PC-9 (cell line): ENCODE measurements at regions not wholly inside any gene's neighbourhood (a gene's known extent, or its start where the extent isn't known, plus 50 kb on each side); places are given as distances from the start of the nearest gene placed in this dataset.

Experiments used
- BruUV-seq: library from RNA; stranded (reverse); fragments of 400-500 nt; replicated peaks from 2 replicates; lab custom pipeline; 2021; lab: Mats Ljungman, UMichigan
- CTCF ChIA-PET: fragments of 300-600 bp; sonication (Branson Sonifier 250); formaldehyde crosslinking; loops from one replicate; lab custom pipeline; 2022; ENCODE audit warnings: antibody characterized with exemption; lab: Charles Lee
- POLR2A ChIA-PET: fragments of 300-600 bp; sonication (Branson Sonifier 250); formaldehyde crosslinking; loops from one replicate; lab custom pipeline; 2022; ENCODE audit warnings: antibody characterized with exemption; ENCODE audit not compliant: unreplicated experiment; lab: Charles Lee
- DNase-seq, 2 experiments: peaks; one replicate each; pipeline versions ENCODE4 v3.0.0 to v3.0.0-alpha.2; 2015 to 2022; ENCODE audit warnings: mixed read lengths in 1 of 2
- H2AFZ ChIP-seq: fragments of 200-600 bp; sonication (generic); 2 replicates; pipeline ENCODE4 v1.8.1; 2017; ENCODE audit warnings: antibody characterized with exemption
- H3F3A ChIP-seq: fragments of 200-600 bp; sonication (generic); 2 replicates; pipeline ENCODE4 v1.8.1; 2017; ENCODE audit warnings: antibody characterized with exemption, mild to moderate bottlenecking, low read depth; ENCODE audit not compliant: insufficient read depth
- H3K27ac ChIP-seq: fragments of 200-600 bp; sonication (generic); 2 replicates; pipeline ENCODE4 v1.6.1; 2016; ENCODE audit warnings: mixed run types
- H3K27me3 ChIP-seq: fragments of 200-600 bp; sonication (generic); 2 replicates; pipeline ENCODE4 v1.6.1; 2016; ENCODE audit warnings: low read depth, mixed run types; ENCODE audit not compliant: insufficient read depth
- H3K36me3 ChIP-seq: fragments of 200-600 bp; sonication (generic); 2 replicates; pipeline ENCODE4 v1.6.1; 2016; ENCODE audit warnings: low read depth, mixed run types
- H3K4me1 ChIP-seq: fragments of 200-600 bp; sonication (generic); replicated peaks from 2 replicates; pipeline ENCODE4 v1.6.1; 2016; ENCODE audit warnings: mixed run types; ENCODE audit not compliant: insufficient read depth
- H3K4me2 ChIP-seq: fragments of 200-600 bp; sonication (generic); 2 replicates; pipeline ENCODE4 v1.6.1; 2017; ENCODE audit warnings: mixed run types
- H3K4me3 ChIP-seq: fragments of 200-600 bp; sonication (generic); 2 replicates; pipeline ENCODE4 v1.6.1; 2016; ENCODE audit warnings: mixed run types
- H3K79me2 ChIP-seq: fragments of 200-600 bp; sonication (generic); 2 replicates; pipeline ENCODE4 v1.6.1; 2017; ENCODE audit warnings: low read depth, mixed run types
- H3K9me2 ChIP-seq: fragments of 200-600 bp; sonication (generic); 2 replicates; pipeline ENCODE4 v1.8.1; 2017; ENCODE audit warnings: mild to moderate bottlenecking; ENCODE audit not compliant: insufficient read depth
- H3K9me3 ChIP-seq: fragments of 200-600 bp; sonication (generic); 2 replicates; pipeline ENCODE4 v1.8.1; 2016; ENCODE audit warnings: low read depth; ENCODE audit not compliant: insufficient read depth
- H4K20me1 ChIP-seq: fragments of 200-600 bp; sonication (generic); 2 replicates; pipeline ENCODE4 v1.8.1; 2017; ENCODE audit not compliant: insufficient read depth
- CTCF ChIP-seq: fragments of 200-600 bp; sonication (generic); conservative IDR thresholded peaks from 2 replicates; pipeline ENCODE4 v1.6.1; 2017; ENCODE audit warnings: mixed run types, antibody characterized with exemption, mild to moderate bottlenecking, moderate library complexity
- EZH2 ChIP-seq: fragments of 200-600 bp; sonication (generic); IDR thresholded peaks from 2 replicates; pipeline ENCODE4 v1.8.0; 2017; ENCODE audit warnings: antibody characterized with exemption, low read depth
- intact Hi-C: fragments of 100-400 bp; cut with micrococcal nuclease; formaldehyde crosslinking; loops from one replicate; pipeline ENCODE4 v1.10.0; 2022; ENCODE audit not compliant: unreplicated experiment

- Histone ChIP-seq H3K4me2 (no peak overlapping the region), H3K79me2 (no peaks in the 10 kb centered on the region), H3K4me3 (no peak overlapping the region), H3K9me2 (no peaks in the 10 kb centered on the region), H2AFZ (no peak overlapping the region), H4K20me1 (no peaks in the 10 kb centered on the region), H3K27ac (no peak overlapping the region), H3K36me3 (no peaks in the 10 kb centered on the region), H3F3A (no peaks in the 10 kb centered on the region), H3K9me3 (no peaks in the 10 kb centered on the region), H3K4me1 (no peaks in the 10 kb centered on the region), H3K27me3 (no peaks in the 10 kb centered on the region; the same call in 1 of the 2 replicates)
- no TSS peak for BruUV-seq
- intact Hi-C loops = no loop called here
- ChIA-PET CTCF (no interaction called here), POLR2A (no interaction called here)
- peak in 1 of 2 experiments; percentile 69 for DNase-seq
- no peak for TF ChIP-seq CTCF
- no peak for TF ChIP-seq EZH2
Measured at GRCh38 chr6:165010556-165011535, 298.6 kb downstream of the C6orf118 start.

GRCh38 chr6:165008971-165009370 is 300.4 kb downstream of the C6orf118 start:
- Histone ChIP-seq H3K27ac (no peak overlapping the region), H3F3A (no peaks in the 10 kb centered on the region), H4K20me1 (no peaks in the 10 kb centered on the region), H2AFZ (no peak overlapping the region), H3K4me2 (no peak overlapping the region), H3K27me3 (no peaks in the 10 kb centered on the region; the same call in 1 of the 2 replicates), H3K9me2 (no peaks in the 10 kb centered on the region), H3K79me2 (no peaks in the 10 kb centered on the region), H3K9me3 (no peaks in the 10 kb centered on the region), H3K36me3 (no peaks in the 10 kb centered on the region), H3K4me1 (no peaks in the 10 kb centered on the region), H3K4me3 (no peak overlapping the region)
- DNase-seq = no peak
- CTCF ChIA-PET = no interaction called here
- TF ChIP-seq EZH2 = no peak
- TF ChIP-seq CTCF = no peak
- POLR2A ChIA-PET = no interaction called here
- BruUV-seq = no TSS peak
- intact Hi-C loops = no loop called here

- no peak overlapping the region for H3K27ac ChIP-seq
- ChIA-PET POLR2A (no interaction called here), CTCF (no interaction called here)
- no peaks in the 10 kb centered on the region for H3K36me3 ChIP-seq
- peaks cover 17% of the 10 kb centered on the region; the same call in 1 of the 2 replicates for H3K27me3 ChIP-seq
- H3K79me2 ChIP-seq = no peaks in the 10 kb centered on the region
- no peaks in the 10 kb centered on the region for H3F3A ChIP-seq
- intact Hi-C loops = no loop called here
- H2AFZ ChIP-seq = 0 out of 2 replicates have a peak overlapping the region, but pooled peaks have one; percentile 24
- H3K9me3 ChIP-seq = no peaks in the 10 kb centered on the region
- no TSS peak for BruUV-seq
- H3K4me3 ChIP-seq = no peak overlapping the region
- no peaks in the 10 kb centered on the region for H4K20me1 ChIP-seq
- no peak for DNase-seq
- no peak overlapping the region for H3K4me2 ChIP-seq
- H3K4me1 ChIP-seq = no peaks in the 10 kb centered on the region
- TF ChIP-seq CTCF (no peak), EZH2 (no peak)
- H3K9me2 ChIP-seq = no peaks in the 10 kb centered on the region
Measured at GRCh38 chr6:165002866-165003265, 306.5 kb downstream of the C6orf118 start.
